OCI-LY1 (cell line): ENCODE measurements at regions not wholly inside any gene's neighbourhood (a gene's known extent, or its start where the extent isn't known, plus 50 kb on each side); places are given as distances from the start of the nearest gene placed in this dataset.

Experiments
- H2AFZ ChIP-seq: fragments of 200-600 bp; sonication (generic), shearing (Covaris generic); 2 replicates; pipeline ENCODE4 v1.6.0; 2014; ENCODE audit warnings: antibody characterized with exemption, mild to moderate bottlenecking, low read length
- H3F3A ChIP-seq: fragments of 200-600 bp; sonication (generic), shearing (Covaris generic); 2 replicates; pipeline ENCODE4 v1.6.0; 2014; ENCODE audit warnings: mild to moderate bottlenecking, antibody characterized with exemption, low read length, moderate library complexity; ENCODE audit not compliant: insufficient read depth
- H3K27ac ChIP-seq: fragments of 200-600 bp; sonication (generic); 2 replicates; pipeline ENCODE4 v1.5.1; 2014; ENCODE audit warnings: low read length, mixed run types, mild to moderate bottlenecking, low read depth; ENCODE audit not compliant: poor library complexity, severe bottlenecking
- H3K27me3 ChIP-seq: fragments of 200-600 bp; sonication (generic); 2 replicates; pipeline ENCODE4 v1.6.0; 2014; ENCODE audit warnings: antibody characterized with exemption, mild to moderate bottlenecking, low read length, moderate library complexity; ENCODE audit not compliant: insufficient read depth
- H3K36me3 ChIP-seq: fragments of 200-600 bp; sonication (generic); 2 replicates; pipeline ENCODE4 v1.6.1; 2014; ENCODE audit warnings: mild to moderate bottlenecking, antibody characterized with exemption, low read length, moderate library complexity, mixed read lengths; ENCODE audit not compliant: insufficient read depth
- H3K4me1 ChIP-seq: fragments of 200-600 bp; sonication (generic); 2 replicates; pipeline ENCODE4 v1.5.1; 2014; ENCODE audit warnings: mild to moderate bottlenecking, low read length, moderate library complexity; ENCODE audit not compliant: insufficient read depth, severe bottlenecking
- H3K4me2 ChIP-seq: fragments of 200-600 bp; sonication (generic), shearing (Covaris generic); 2 replicates; pipeline ENCODE4 v1.6.1; 2014; ENCODE audit warnings: low read length
- H3K4me3 ChIP-seq: fragments of 200-600 bp; sonication (generic); 2 replicates; pipeline ENCODE4 v1.5.1; 2014; ENCODE audit warnings: low read length, low read depth, mild to moderate bottlenecking, mixed read lengths; ENCODE audit not compliant: poor library complexity, severe bottlenecking
- H3K79me2 ChIP-seq: fragments of 200-600 bp; shearing (Covaris generic); 2 replicates; pipeline ENCODE4 v1.6.1; 2016; ENCODE audit warnings: mixed run types, low read length, mixed read lengths; ENCODE audit not compliant: insufficient read depth
- H3K9ac ChIP-seq: fragments of 200-600 bp; sonication (generic), shearing (Covaris generic); 2 replicates; pipeline ENCODE4 v1.6.1; 2014; ENCODE audit warnings: mild to moderate bottlenecking, low read length, mixed read lengths
- H3K9me2 ChIP-seq: fragments of 200-600 bp; sonication (generic), shearing (Covaris generic); 2 replicates; pipeline ENCODE4 v1.6.1; 2014; ENCODE audit warnings: low read depth, mild to moderate bottlenecking, low read length, mixed read lengths
- H3K9me3 ChIP-seq: fragments of 200-600 bp; shearing (Covaris generic); 2 replicates; pipeline ENCODE4 v1.6.1; 2014; ENCODE audit warnings: low read length, mixed read lengths
- H4K20me1 ChIP-seq: fragments of 200-600 bp; sonication (generic), shearing (Covaris generic); 2 replicates; pipeline ENCODE4 v1.6.0; 2016; ENCODE audit warnings: mild to moderate bottlenecking, low read length; ENCODE audit not compliant: insufficient read depth
- EZH2 ChIP-seq: fragments of 200-600 bp; sonication (generic), shearing (Covaris generic); IDR thresholded peaks from 2 replicates; pipeline ENCODE4 v1.8.0; 2017; ENCODE audit warnings: borderline replicate concordance, mixed run types, mild to moderate bottlenecking, antibody characterized with exemption, low read length, moderate library complexity, mixed read lengths
- TF ChIP-seq, protein P1 (sequence below): fragments of 200-600 bp; sonication (generic), shearing (Covaris generic); IDR thresholded peaks from 2 replicates; pipeline ENCODE4 v1.5.1; 2017; ENCODE audit warnings: mild to moderate bottlenecking, antibody characterized with exemption, low read length, moderate library complexity, mixed read lengths

GRCh38 chr10:36220151-36220550 is 578.1 kb upstream of the FZD8 start:
- TF ChIP-seq, protein P1, sequence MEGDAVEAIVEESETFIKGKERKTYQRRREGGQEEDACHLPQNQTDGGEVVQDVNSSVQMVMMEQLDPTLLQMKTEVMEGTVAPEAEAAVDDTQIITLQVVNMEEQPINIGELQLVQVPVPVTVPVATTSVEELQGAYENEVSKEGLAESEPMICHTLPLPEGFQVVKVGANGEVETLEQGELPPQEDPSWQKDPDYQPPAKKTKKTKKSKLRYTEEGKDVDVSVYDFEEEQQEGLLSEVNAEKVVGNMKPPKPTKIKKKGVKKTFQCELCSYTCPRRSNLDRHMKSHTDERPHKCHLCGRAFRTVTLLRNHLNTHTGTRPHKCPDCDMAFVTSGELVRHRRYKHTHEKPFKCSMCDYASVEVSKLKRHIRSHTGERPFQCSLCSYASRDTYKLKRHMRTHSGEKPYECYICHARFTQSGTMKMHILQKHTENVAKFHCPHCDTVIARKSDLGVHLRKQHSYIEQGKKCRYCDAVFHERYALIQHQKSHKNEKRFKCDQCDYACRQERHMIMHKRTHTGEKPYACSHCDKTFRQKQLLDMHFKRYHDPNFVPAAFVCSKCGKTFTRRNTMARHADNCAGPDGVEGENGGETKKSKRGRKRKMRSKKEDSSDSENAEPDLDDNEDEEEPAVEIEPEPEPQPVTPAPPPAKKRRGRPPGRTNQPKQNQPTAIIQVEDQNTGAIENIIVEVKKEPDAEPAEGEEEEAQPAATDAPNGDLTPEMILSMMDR: no peak
- TF ChIP-seq EZH2: no peak
- no peaks in the 10 kb centered on the region for H4K20me1 ChIP-seq
- H3K9ac ChIP-seq: no peak overlapping the region
- no peak overlapping the region for H3K27ac ChIP-seq
- H3K27me3 ChIP-seq: no peaks in the 10 kb centered on the region
- no peaks in the 10 kb centered on the region for H3K36me3 ChIP-seq
- no peak overlapping the region for H2AFZ ChIP-seq
- no peaks in the 10 kb centered on the region for H3K79me2 ChIP-seq
- H3K9me2 ChIP-seq: no peaks in the 10 kb centered on the region
- H3F3A ChIP-seq: no peaks in the 10 kb centered on the region
- H3K4me3 ChIP-seq: no peak overlapping the region
- H3K4me1 ChIP-seq: no peaks in the 10 kb centered on the region
- H3K4me2 ChIP-seq: no peak overlapping the region
- no peaks in the 10 kb centered on the region for H3K9me3 ChIP-seq

- H3K27ac ChIP-seq: no peak overlapping the region
- no peaks in the 10 kb centered on the region for H3K27me3 ChIP-seq
- no peaks in the 10 kb centered on the region for H3K9me2 ChIP-seq
- H4K20me1 ChIP-seq: no peaks in the 10 kb centered on the region
- no peaks in the 10 kb centered on the region for H3K4me1 ChIP-seq
- H2AFZ ChIP-seq: no peak overlapping the region
- H3K9ac ChIP-seq: no peak overlapping the region
- no peaks in the 10 kb centered on the region for H3K79me2 ChIP-seq
- H3F3A ChIP-seq: no peaks in the 10 kb centered on the region
- no peaks in the 10 kb centered on the region for H3K9me3 ChIP-seq
- no peak overlapping the region for H3K4me3 ChIP-seq
- TF ChIP-seq, protein P1: no peak
- TF ChIP-seq EZH2: no peak
- no peak overlapping the region for H3K4me2 ChIP-seq
- no peaks in the 10 kb centered on the region for H3K36me3 ChIP-seq
Measured at GRCh38 chr10:36211856-36212255, 569.8 kb upstream of the FZD8 start.

GRCh38 chr10:36209480-36209879 is 567.4 kb upstream of the FZD8 start:
- Histone ChIP-seq H3K4me2 (no peak overlapping the region), H3K4me3 (no peak overlapping the region), H2AFZ (no peak overlapping the region), H3F3A (no peaks in the 10 kb centered on the region), H3K9me2 (no peaks in the 10 kb centered on the region), H3K27ac (no peak overlapping the region), H3K9ac (no peak overlapping the region), H3K79me2 (no peaks in the 10 kb centered on the region), H3K27me3 (no peaks in the 10 kb centered on the region), H3K36me3 (no peaks in the 10 kb centered on the region), H3K4me1 (no peaks in the 10 kb centered on the region), H4K20me1 (no peaks in the 10 kb centered on the region), H3K9me3 (no peaks in the 10 kb centered on the region)
- no peak for TF ChIP-seq EZH2
- TF ChIP-seq, protein P1: no peak
